ENCODE measurements at regions not wholly inside any gene's neighbourhood (a gene's known extent, or its start where the extent isn't known, plus 50 kb on each side); places are given as distances from the start of the nearest gene placed in this dataset.

- TF ChIP-seq EZH2 (IDR thresholded peaks at IDR 0.05; ENCODE audit: insufficient read depth, poor library complexity, severe bottlenecking) (no peak), EZH2phosphoT487 (IDR thresholded peaks at IDR 0.05; ENCODE audit: insufficient read depth, low read depth) (no peak)
These were observed 487.6 kb downstream of the METTL4 start for GRCh38 chr18:2083691-2084090.
